Fibroblast of villous mesenchyme (primary cell): ENCODE measurements at regions not wholly inside any gene's neighbourhood (a gene's known extent, or its start where the extent isn't known, plus 50 kb on each side); places are given as distances from the start of the nearest gene placed in this dataset.

Experiments
- DNase-seq: peaks from one replicate; pipeline ENCODE4 v3.0.0-alpha.2; 2010; ENCODE audit warnings: low read depth
- H3K4me3 ChIP-seq: 2 replicates; pipeline ENCODE4 v1.5.1; 2011; ENCODE audit warnings: low read depth, mild to moderate bottlenecking, low read length
- CTCF ChIP-seq: IDR thresholded peaks from 2 replicates; pipeline ENCODE4 v1.5.1; 2012; ENCODE audit warnings: low read depth, mild to moderate bottlenecking, low read length; ENCODE audit not compliant: insufficient read depth

GRCh38 chr3:63086190-63086589 lies 191.9 kb upstream of the SYNPR start:
- no peak for DNase-seq
- no peak for TF ChIP-seq CTCF

GRCh38 chr3:63089007-63089750 lies 188.9 kb upstream of the SYNPR start:
- no peak for DNase-seq
- no peak for TF ChIP-seq CTCF
- no peak overlapping the region for H3K4me3 ChIP-seq

More at GRCh38 chr3:63086190-63086589, 191.9 kb upstream of the SYNPR start:
- no peak overlapping the region for H3K4me3 ChIP-seq

GRCh38 chr3:63089751-63090132 lies 188.4 kb upstream of the SYNPR start:
- DNase-seq, result no peak
- TF ChIP-seq CTCF, result no peak
- no peak overlapping the region for H3K4me3 ChIP-seq

GRCh38 chr3:63090656-63091055 lies 187.5 kb upstream of the SYNPR start:
- no peak overlapping the region for H3K4me3 ChIP-seq
- no peak for DNase-seq
- no peak for TF ChIP-seq CTCF

GRCh38 chr3:63092515-63092914 lies 185.6 kb upstream of the SYNPR start:
- no peak overlapping the region for H3K4me3 ChIP-seq
- TF ChIP-seq CTCF, result no peak
- no peak for DNase-seq

- no peak for TF ChIP-seq CTCF
- no peak for DNase-seq
- H3K4me3 ChIP-seq, result no peak overlapping the region
Observed at GRCh38 chr3:63094642-63095408, 183.3 kb upstream of the SYNPR start.
